ENCODE measurements at regions not wholly inside any gene's neighbourhood (a gene's known extent, or its start where the extent isn't known, plus 50 kb on each side); places are given as distances from the start of the nearest gene placed in this dataset.
"Not testable (repeated sequence)": the region's sequence is repeated elsewhere in the genome, so short reads cannot be mapped to it uniquely, and the experiment has no call there.

- peak; percentile 33 for DNase-seq
Measured at GRCh38 chr3:59408047-59408624, 358.3 kb upstream of the CFAP20DC start.

GRCh38 chr3:59407425-59407824 is 357.6 kb upstream of the CFAP20DC start:
- no peak for DNase-seq

GRCh38 chr3:59406943-59407342 is 357.1 kb upstream of the CFAP20DC start:
- DNase-seq: no peak

- no peak for DNase-seq
Measured at GRCh38 chr3:59404851-59405250, 355.0 kb upstream of the CFAP20DC start.

- DNase-seq: no peak
Measured at GRCh38 chr3:59404064-59404463, 354.2 kb upstream of the CFAP20DC start.

GRCh38 chr3:59401924-59402323 is 352.1 kb upstream of the CFAP20DC start:
- no peak for DNase-seq

- DNase-seq: no peak
Measured at GRCh38 chr3:59392116-59392515, 342.3 kb upstream of the CFAP20DC start.

- DNase-seq: no peak
Measured at GRCh38 chr3:59391131-59391530, 341.3 kb upstream of the CFAP20DC start.

GRCh38 chr3:59388555-59389270 is 338.9 kb upstream of the CFAP20DC start:
- no peak for DNase-seq

- no peak for DNase-seq
Measured at GRCh38 chr3:59386165-59386564, 336.3 kb upstream of the CFAP20DC start.

- DNase-seq: no peak
Measured at GRCh38 chr3:59385547-59385946, 335.7 kb upstream of the CFAP20DC start.

- no peak for DNase-seq
Measured at GRCh38 chr3:59381282-59381681, 331.5 kb upstream of the CFAP20DC start.

GRCh38 chr3:59380146-59380545 is 330.3 kb upstream of the CFAP20DC start:
- DNase-seq: no peak

- no peak for DNase-seq
Measured at GRCh38 chr3:59374818-59375211, 325.0 kb upstream of the CFAP20DC start.

- DNase-seq: no peak
Measured at GRCh38 chr3:59374091-59374817, 324.4 kb upstream of the CFAP20DC start.

- DNase-seq: no peak
Measured at GRCh38 chr3:59372346-59372745, 322.5 kb upstream of the CFAP20DC start.

- peak; percentile 21 for DNase-seq
Measured at GRCh38 chr3:59368900-59369675, 319.3 kb upstream of the CFAP20DC start.

- no peak for DNase-seq
Measured at GRCh38 chr3:59367150-59367549, 317.3 kb upstream of the CFAP20DC start.

- no peak for DNase-seq
Measured at GRCh38 chr3:59366218-59366617, 316.4 kb upstream of the CFAP20DC start.

- DNase-seq: no peak
Measured at GRCh38 chr3:59364496-59364895, 314.7 kb upstream of the CFAP20DC start.

GRCh38 chr3:59360312-59360711 is 310.5 kb upstream of the CFAP20DC start:
- DNase-seq: not testable (repeated sequence)

- DNase-seq: no peak
Measured at GRCh38 chr3:59341459-59341858, 291.6 kb upstream of the CFAP20DC start.

GRCh38 chr3:59339818-59340217 is 290.0 kb upstream of the CFAP20DC start:
- DNase-seq: no peak

All from left kidney (tissue), 1 donor.